GM12874 (cell line): ENCODE measurements at regions not wholly inside any gene's neighbourhood (a gene's known extent, or its start where the extent isn't known, plus 50 kb on each side); places are given as distances from the start of the nearest gene placed in this dataset.

ENCODE experiments used
- TF ChIP-seq, protein P1 (sequence below): IDR thresholded peaks from 2 replicates; pipeline ENCODE4 v1.5.1; 2011; ENCODE audit warnings: low read depth, mild to moderate bottlenecking, control low read depth, low read length, moderate library complexity; ENCODE audit not compliant: insufficient read depth

GRCh38 chr9:14560194-14560593 is 133.0 kb downstream of the ZDHHC21 start:
- TF ChIP-seq, protein P1, sequence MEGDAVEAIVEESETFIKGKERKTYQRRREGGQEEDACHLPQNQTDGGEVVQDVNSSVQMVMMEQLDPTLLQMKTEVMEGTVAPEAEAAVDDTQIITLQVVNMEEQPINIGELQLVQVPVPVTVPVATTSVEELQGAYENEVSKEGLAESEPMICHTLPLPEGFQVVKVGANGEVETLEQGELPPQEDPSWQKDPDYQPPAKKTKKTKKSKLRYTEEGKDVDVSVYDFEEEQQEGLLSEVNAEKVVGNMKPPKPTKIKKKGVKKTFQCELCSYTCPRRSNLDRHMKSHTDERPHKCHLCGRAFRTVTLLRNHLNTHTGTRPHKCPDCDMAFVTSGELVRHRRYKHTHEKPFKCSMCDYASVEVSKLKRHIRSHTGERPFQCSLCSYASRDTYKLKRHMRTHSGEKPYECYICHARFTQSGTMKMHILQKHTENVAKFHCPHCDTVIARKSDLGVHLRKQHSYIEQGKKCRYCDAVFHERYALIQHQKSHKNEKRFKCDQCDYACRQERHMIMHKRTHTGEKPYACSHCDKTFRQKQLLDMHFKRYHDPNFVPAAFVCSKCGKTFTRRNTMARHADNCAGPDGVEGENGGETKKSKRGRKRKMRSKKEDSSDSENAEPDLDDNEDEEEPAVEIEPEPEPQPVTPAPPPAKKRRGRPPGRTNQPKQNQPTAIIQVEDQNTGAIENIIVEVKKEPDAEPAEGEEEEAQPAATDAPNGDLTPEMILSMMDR = no peak

DNA sequence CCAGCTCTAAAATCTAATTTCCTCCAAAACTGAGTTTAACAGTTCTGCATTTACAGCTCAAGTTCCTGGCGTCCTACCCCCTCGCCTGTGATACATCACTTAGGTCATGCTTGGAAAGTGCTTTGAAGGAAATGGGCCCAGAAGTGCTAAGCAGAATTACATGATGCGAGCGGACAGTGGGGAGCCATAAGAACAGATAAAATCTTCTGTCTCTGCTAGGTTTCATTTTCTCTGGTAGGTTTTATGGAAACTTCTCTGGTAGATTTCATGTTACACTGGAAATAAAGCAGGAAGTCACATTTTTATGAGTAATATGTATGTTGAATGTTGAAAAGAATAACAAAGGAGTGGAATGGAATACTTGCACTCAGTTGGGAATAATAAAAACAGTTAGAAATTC is 138.3 kb downstream of the ZDHHC21 start:
- TF ChIP-seq, protein P1 = no peak

GRCh38 chr9:14547245-14548060 is 145.8 kb downstream of the ZDHHC21 start:
- TF ChIP-seq, protein P1 = no peak

DNA sequence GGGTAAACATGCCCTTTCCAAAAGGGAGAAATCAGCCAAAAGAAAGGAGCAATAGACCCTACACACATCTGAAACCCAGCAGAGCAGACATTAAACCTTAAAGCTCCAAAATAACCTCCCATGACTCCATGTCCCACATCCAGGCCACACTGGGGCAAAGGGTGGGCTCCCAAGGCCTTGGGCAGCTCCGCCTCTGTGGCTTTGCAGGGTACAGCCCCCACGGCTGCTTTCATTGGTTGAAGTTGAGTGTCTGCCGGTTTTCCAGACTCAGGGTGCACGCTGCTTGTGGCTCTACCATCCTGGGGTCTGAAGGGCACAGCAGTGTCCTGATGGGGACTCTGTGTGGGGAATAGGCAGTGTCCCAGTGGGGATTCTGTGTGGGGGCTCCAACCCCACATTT is 146.5 kb downstream of the ZDHHC21 start:
- TF ChIP-seq, protein P1 = no peak

- TF ChIP-seq, protein P1 = no peak
Observed at GRCh38 chr9:14542071-14542470, 151.2 kb downstream of the ZDHHC21 start.

DNA sequence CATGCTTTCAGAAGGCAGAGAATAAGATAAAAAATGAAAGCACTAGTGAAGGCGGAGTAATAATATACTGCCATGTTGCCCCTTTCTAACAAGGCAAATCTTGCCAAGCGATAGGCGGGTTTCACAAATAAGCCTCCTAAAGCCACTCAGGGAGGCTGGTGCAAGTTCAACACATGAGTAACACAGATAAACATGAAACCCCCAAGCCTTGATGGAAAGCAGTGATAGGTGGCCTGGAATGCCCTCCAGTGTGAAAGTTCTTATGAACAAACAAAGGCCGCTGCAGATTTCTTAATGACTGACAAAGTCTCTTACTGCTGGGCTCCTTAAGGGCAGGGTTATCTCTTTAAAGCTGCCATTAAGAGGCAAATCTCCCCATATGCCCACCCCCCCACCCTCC is 154.7 kb downstream of the ZDHHC21 start:
- TF ChIP-seq, protein P1 = no peak

DNA sequence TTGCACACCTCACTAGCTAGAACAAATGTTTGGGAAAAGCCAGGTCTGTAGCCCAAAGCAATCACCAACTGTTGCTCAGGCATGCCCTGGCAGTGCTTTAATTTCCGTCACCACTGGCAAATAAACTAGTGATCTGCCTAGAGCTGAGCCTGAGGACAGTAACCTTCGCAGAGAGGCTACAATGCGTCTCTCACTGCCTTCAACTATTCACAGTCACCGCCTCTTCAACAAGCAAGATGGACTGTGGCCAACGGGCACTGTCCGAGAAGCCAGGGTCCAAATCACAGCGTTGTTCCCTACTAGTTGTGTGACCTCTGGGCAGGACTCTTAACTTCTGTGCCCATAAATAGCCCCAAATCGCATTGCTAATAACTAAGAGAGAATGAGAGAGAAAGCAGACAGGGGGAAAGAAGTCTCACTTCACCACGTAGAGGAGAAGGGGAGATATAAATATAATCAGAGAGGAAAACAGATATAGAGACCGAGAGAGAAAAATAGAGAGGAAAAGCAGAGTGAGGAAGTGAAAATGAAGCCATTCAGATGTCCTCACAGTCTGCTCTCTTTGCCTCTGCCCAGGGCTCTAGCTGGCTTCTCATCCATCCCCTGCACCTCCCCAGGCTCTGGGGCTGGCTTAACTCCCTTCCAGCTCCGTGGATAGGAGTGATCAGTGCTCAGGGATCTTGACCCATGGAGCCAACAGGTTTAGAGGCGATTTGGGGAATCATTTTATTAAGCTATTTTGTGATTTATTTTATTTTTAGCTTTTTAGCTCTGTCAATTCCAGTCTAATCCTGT is 157.9 kb downstream of the ZDHHC21 start:
- TF ChIP-seq, protein P1 = no peak
